CD14-positive monocyte (primary cell): ENCODE measurements at regions not wholly inside any gene's neighbourhood (a gene's known extent, or its start where the extent isn't known, plus 50 kb on each side); places are given as distances from the start of the nearest gene placed in this dataset.

Source experiments
- DNase-seq, 3 donors: peaks; one replicate each; pipeline ENCODE4 v3.0.0-alpha.2; 2011 to 2022
- H2AFZ ChIP-seq: 2 replicates; pipeline ENCODE4 v1.6.0; 2012; ENCODE audit warnings: mild to moderate bottlenecking, low read depth, low read length, inconsistent platforms; ENCODE audit not compliant: insufficient read depth, poor library complexity, severe bottlenecking
- H3K27ac ChIP-seq, 2 donors: 1 replicate in 1 of 2; 2 replicates in 1 of 2; pipeline ENCODE4 v1.5.1; 2012 to 2013; ENCODE audit warnings: low read length in 2 of 2, control low read depth in 1 of 2, inconsistent platforms in 1 of 2, low read depth in 1 of 2, mild to moderate bottlenecking in 1 of 2
- H3K27me3 ChIP-seq, 2 donors: one replicate each; pipeline versions ENCODE4 v1.6.0 to v1.6.1; 2011 to 2013; ENCODE audit warnings: low read length in 2 of 2; ENCODE audit not compliant: control insufficient read depth in 2 of 2, insufficient read depth in 2 of 2
- H3K36me3 ChIP-seq, 2 donors: replicated peaks in 1 of 2; 1 replicate in 1 of 2; 2 replicates in 1 of 2; pipeline versions ENCODE4 v1.5.1 to v1.6.1; 2012 to 2013; ENCODE audit warnings: low read length in 2 of 2, control low read depth in 1 of 2, inconsistent platforms in 1 of 2, mild to moderate bottlenecking in 1 of 2; ENCODE audit not compliant: insufficient read depth in 2 of 2, control insufficient read depth in 1 of 2
- H3K4me1 ChIP-seq, 2 donors: 1 replicate in 1 of 2; 2 replicates in 1 of 2; pipeline versions ENCODE4 v1.5.1 to v1.6.1; 2012 to 2013; ENCODE audit warnings: low read length in 2 of 2, control low read depth in 1 of 2, inconsistent platforms in 1 of 2, mild to moderate bottlenecking in 1 of 2, moderate library complexity in 1 of 2; ENCODE audit not compliant: insufficient read depth in 2 of 2, control insufficient read depth in 1 of 2
- H3K4me2 ChIP-seq: replicated peaks from 2 replicates; pipeline ENCODE3; 2012; ENCODE audit warnings: low read length, moderate library complexity, mild to moderate bottlenecking; ENCODE audit not compliant: poor library complexity, severe bottlenecking; ENCODE audit errors: extremely low read depth
- H3K4me3 ChIP-seq, 3 experiments: fragments of 200-600 bp in 1 of 3; sonication (generic) in 1 of 3; replicated peaks in 1 of 3; 1 replicate in 2 of 3; 2 replicates in 1 of 3; pipeline ENCODE4 v1.5.1; 2011 to 2013; ENCODE audit warnings: low read length in 3 of 3, mild to moderate bottlenecking in 3 of 3, control low read depth in 2 of 3, low read depth in 2 of 3, inconsistent platforms in 1 of 3, moderate library complexity in 1 of 3
- H3K79me2 ChIP-seq: 2 replicates; pipeline ENCODE4 v1.6.0; 2012; ENCODE audit warnings: mild to moderate bottlenecking, control low read depth, inconsistent platforms, low read length, moderate library complexity; ENCODE audit not compliant: insufficient read depth
- H3K9ac ChIP-seq: 2 replicates; pipeline ENCODE4 v1.6.0; 2017; ENCODE audit warnings: low read length, mild to moderate bottlenecking; ENCODE audit not compliant: insufficient read depth, poor library complexity, severe bottlenecking
- H3K9me3 ChIP-seq, 2 donors: replicated peaks in 1 of 2; 1 replicate in 1 of 2; 2 replicates in 1 of 2; pipeline versions ENCODE4 v1.5.1 to v1.6.1; 2012 to 2013; ENCODE audit warnings: low read length in 2 of 2, control low read depth in 1 of 2; ENCODE audit not compliant: control insufficient read depth in 1 of 2, insufficient read depth in 1 of 2
- H4K20me1 ChIP-seq: 2 replicates; pipeline ENCODE4 v1.6.0; 2012; ENCODE audit warnings: mild to moderate bottlenecking, low read length, control low read depth, moderate library complexity; ENCODE audit not compliant: insufficient read depth
- H3K27ac Mint-ChIP-seq, 7 donors: one replicate each; pipeline ENCODE4 v1.8.0; 2020; ENCODE audit warnings: mild to moderate bottlenecking in 7 of 7, mixed read lengths in 7 of 7, moderate library complexity in 6 of 7, inconsistent platforms in 2 of 7
- H3K27me3 Mint-ChIP-seq, 3 donors: one replicate each; pipeline ENCODE4 v1.8.0; 2021 to 2022; ENCODE audit warnings: low read depth in 3 of 3, mild to moderate bottlenecking in 3 of 3, mixed read lengths in 3 of 3, moderate library complexity in 3 of 3, inconsistent platforms in 1 of 3
- H3K36me3 Mint-ChIP-seq, 2 donors: one replicate each; pipeline ENCODE4 v1.8.0; 2020; ENCODE audit warnings: mixed read lengths in 2 of 2, inconsistent platforms in 1 of 2, mild to moderate bottlenecking in 1 of 2
- H3K4me1 Mint-ChIP-seq: one replicate; pipeline ENCODE4 v1.8.0; 2020; ENCODE audit warnings: mild to moderate bottlenecking, mixed read lengths
- H3K4me3 Mint-ChIP-seq, 2 donors: one replicate each; pipeline ENCODE4 v1.8.0; 2020; ENCODE audit warnings: mild to moderate bottlenecking in 2 of 2, mixed read lengths in 2 of 2, moderate library complexity in 1 of 2
- H3K9me3 Mint-ChIP-seq, 7 donors: one replicate each; pipeline ENCODE4 v1.8.0; 2020 to 2022; ENCODE audit warnings: mixed read lengths in 7 of 7, mild to moderate bottlenecking in 6 of 7, moderate library complexity in 6 of 7, inconsistent platforms in 2 of 7
- WGBS: methylation state at CpG from one replicate; pipeline ENCODE4 v1.1.5; 2013; ENCODE audit warnings: missing lambda C conversion rate; ENCODE audit not compliant: insufficient coverage; 5-methylcytosine and 5-hydroxymethylcytosine counted together
- intact Hi-C, 2 donors: fragments of 100-400 bp; cut with micrococcal nuclease; formaldehyde crosslinking; loops; one replicate each; pipeline versions ENCODE4 v1.15.0 to v1.15.1; 2023
- TF ChIP-seq, protein P1 (sequence below): fragments of 200-600 bp; IDR thresholded peaks from one replicate; pipeline ENCODE4 v1.8.0; 2022; ENCODE audit warnings: antibody characterized with exemption, mild to moderate bottlenecking

DNA sequence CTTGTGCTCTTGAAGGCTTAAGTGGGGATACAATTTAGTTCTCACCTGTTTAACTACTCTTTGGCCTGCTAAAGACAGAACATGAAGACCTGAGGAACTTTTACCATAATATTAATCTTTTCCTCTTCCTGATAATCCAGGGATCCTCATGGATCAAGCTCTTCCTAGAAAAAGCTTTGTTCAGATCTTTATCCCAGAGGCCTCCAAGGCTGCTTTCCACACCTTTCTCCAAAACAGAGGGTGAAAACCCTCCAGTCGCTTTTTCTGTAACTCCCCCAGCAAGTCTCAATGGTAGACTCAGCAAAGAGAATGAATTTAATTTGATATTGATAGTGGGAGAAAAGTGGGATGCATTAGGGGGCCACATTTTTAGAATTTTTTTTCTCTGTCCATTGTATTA is 203.6 kb downstream of the CGGBP1 start:
- intact Hi-C loops: no loop called here
- Histone ChIP-seq H3K36me3 (no peaks in the 10 kb centered on the region), H3K79me2 (no peaks in the 10 kb centered on the region), H3K4me2 (no peak overlapping the region), H4K20me1 (no peaks in the 10 kb centered on the region), H3K9ac (no peak overlapping the region), H3K27me3 (no peaks in the 10 kb centered on the region), H3K27ac (no peak overlapping the region), H3K4me1 (peaks cover 8 to 10% of the 10 kb centered on the region in 2 donors), H3K4me3 (no peak overlapping the region), H2AFZ (no peak overlapping the region), H3K9me3 (no peaks in the 10 kb centered on the region)
- Mint-ChIP-seq H3K4me3 (no peak overlapping the region), H3K9me3 (peaks cover 0 to 2% (median 0%) of the 10 kb centered on the region in 7 donors), H3K27ac (no peak overlapping the region), H3K4me1 (peaks cover 17% of the 10 kb centered on the region), H3K27me3 (no peaks in the 10 kb centered on the region), H3K36me3 (no peaks in the 10 kb centered on the region)
- TF ChIP-seq, protein P1, sequence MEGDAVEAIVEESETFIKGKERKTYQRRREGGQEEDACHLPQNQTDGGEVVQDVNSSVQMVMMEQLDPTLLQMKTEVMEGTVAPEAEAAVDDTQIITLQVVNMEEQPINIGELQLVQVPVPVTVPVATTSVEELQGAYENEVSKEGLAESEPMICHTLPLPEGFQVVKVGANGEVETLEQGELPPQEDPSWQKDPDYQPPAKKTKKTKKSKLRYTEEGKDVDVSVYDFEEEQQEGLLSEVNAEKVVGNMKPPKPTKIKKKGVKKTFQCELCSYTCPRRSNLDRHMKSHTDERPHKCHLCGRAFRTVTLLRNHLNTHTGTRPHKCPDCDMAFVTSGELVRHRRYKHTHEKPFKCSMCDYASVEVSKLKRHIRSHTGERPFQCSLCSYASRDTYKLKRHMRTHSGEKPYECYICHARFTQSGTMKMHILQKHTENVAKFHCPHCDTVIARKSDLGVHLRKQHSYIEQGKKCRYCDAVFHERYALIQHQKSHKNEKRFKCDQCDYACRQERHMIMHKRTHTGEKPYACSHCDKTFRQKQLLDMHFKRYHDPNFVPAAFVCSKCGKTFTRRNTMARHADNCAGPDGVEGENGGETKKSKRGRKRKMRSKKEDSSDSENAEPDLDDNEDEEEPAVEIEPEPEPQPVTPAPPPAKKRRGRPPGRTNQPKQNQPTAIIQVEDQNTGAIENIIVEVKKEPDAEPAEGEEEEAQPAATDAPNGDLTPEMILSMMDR: no peak
- DNase-seq: no peak
- WGBS: no CpG with 5 or more reads among the region's 1 CpG

DNA sequence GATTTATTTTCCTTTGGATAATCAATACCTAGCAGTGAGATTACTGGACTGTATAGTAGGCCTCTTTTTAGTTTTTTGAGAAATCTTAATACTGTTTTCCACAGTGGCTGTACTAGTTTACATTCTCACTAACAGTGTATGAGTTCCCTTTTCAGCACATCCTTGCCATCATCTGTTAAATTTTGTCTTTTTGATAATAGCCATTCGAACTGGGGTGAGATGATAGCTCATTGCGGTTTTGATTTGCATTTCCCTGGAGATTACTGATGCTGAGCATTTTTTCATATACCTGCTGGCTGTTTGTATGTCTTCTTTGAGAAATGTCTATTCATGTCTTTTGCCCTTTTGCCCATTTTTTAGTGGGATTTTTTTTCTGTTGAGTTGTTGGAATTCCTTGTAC is 210.8 kb downstream of the CGGBP1 start:
- Histone ChIP-seq H3K4me3 (no peak overlapping the region), H2AFZ (no peak overlapping the region), H4K20me1 (no peaks in the 10 kb centered on the region), H3K9me3 (no peaks in the 10 kb centered on the region), H3K4me1 (no peaks in the 10 kb centered on the region), H3K27ac (no peak overlapping the region), H3K79me2 (no peaks in the 10 kb centered on the region), H3K36me3 (no peaks in the 10 kb centered on the region), H3K9ac (no peak overlapping the region), H3K27me3 (no peaks in the 10 kb centered on the region), H3K4me2 (no peak overlapping the region)
- intact Hi-C loops: no loop called here
- Mint-ChIP-seq H3K36me3 (no peaks in the 10 kb centered on the region), H3K4me3 (no peak overlapping the region), H3K4me1 (no peaks in the 10 kb centered on the region), H3K9me3 (peaks cover 0 to 5% (median 2%) of the 10 kb centered on the region in 7 donors), H3K27ac (no peak overlapping the region), H3K27me3 (no peaks in the 10 kb centered on the region)
- 100% methylated on average over 1 of the region's 2 CpGs for WGBS
- no peak for DNase-seq
- TF ChIP-seq, protein P1: no peak
